BLaER1 treated with 17β-estradiol and CSF1 and Interleukin-3, amounts not matched to agents 10 nM and 100 nM (cell line): ENCODE measurements at regions not wholly inside any gene's neighbourhood (a gene's known extent, or its start where the extent isn't known, plus 50 kb on each side); places are given as distances from the start of the nearest gene placed in this dataset.

Experiments
- H3K27ac ChIP-seq, 11 experiments: shearing (Covaris generic); formaldehyde crosslinking; 2 replicates each; pipeline ENCODE4 v1.8.1; 2022
- H3K27me3 ChIP-seq, 11 experiments: shearing (Covaris generic); formaldehyde crosslinking; 2 replicates each; pipeline ENCODE4 v1.8.1; 2022
- H3K36me3 ChIP-seq, 11 experiments: shearing (Covaris generic); formaldehyde crosslinking; 2 replicates each; pipeline ENCODE4 v1.8.1; 2022
- H3K4me1 ChIP-seq, 10 experiments: shearing (Covaris generic); formaldehyde crosslinking; 2 replicates each; pipeline ENCODE4 v1.8.1; 2022
- H3K4me2 ChIP-seq, 11 experiments: shearing (Covaris generic); formaldehyde crosslinking; 2 replicates each; pipeline ENCODE4 v1.8.1; 2022
- H3K4me3 ChIP-seq, 10 experiments: shearing (Covaris generic); formaldehyde crosslinking; 2 replicates each; pipeline ENCODE4 v1.8.1; 2022
- H3K9ac ChIP-seq, 11 experiments: shearing (Covaris generic); formaldehyde crosslinking; 2 replicates each; pipeline ENCODE4 v1.8.1; 2022
- H3K9me3 ChIP-seq, 11 experiments: shearing (Covaris generic); formaldehyde crosslinking; replicated peaks in 1 of 11; 2 replicates each; pipeline ENCODE4 v1.8.1; 2022
- H4K20me1 ChIP-seq, 11 experiments: shearing (Covaris generic); formaldehyde crosslinking; 2 replicates each; pipeline ENCODE4 v1.8.1; 2022
- Cebpa-rat ChIP-seq, 11 experiments: shearing (Covaris generic); IDR thresholded peaks; 2 replicates each; pipeline ENCODE4 v1.8.1; 2022

GRCh38 chr3:106533093-106533787, 664.4 kb upstream of the CBLB start:
- H3K27me3 ChIP-seq = no peaks in the 10 kb centered on the region
- peak overlapping the region in 5 of 11 experiments; percentile 35 to 72 (median 48); a peak in 10 of 22 replicates for H3K27ac ChIP-seq
- H3K36me3 ChIP-seq = no peaks in the 10 kb centered on the region
- H3K9ac ChIP-seq = peak overlapping the region in 1 of 11 experiments; percentile 17; a peak in 1 of 22 replicates
- H3K4me3 ChIP-seq = no peak overlapping the region
- H3K9me3 ChIP-seq = peaks cover 0 to 28% (median 0%) of the 10 kb centered on the region in 11 experiments; a peak in 11 of 22 replicates
- TF ChIP-seq Cebpa-rat (IDR thresholded peaks at IDR 0.05) = no peak
- peaks cover 0 to 40% (median 5%) of the 10 kb centered on the region in 10 experiments; a peak in 9 of 20 replicates for H3K4me1 ChIP-seq
- no peaks in the 10 kb centered on the region for H4K20me1 ChIP-seq
- H3K4me2 ChIP-seq = peak overlapping the region in 5 of 11 experiments; percentile 25 to 67 (median 55); a peak in 8 of 22 replicates

GRCh38 chr3:106533788-106534160, 665.0 kb upstream of the CBLB start:
- Histone ChIP-seq H4K20me1 (no peaks in the 10 kb centered on the region), H3K9me3 (peaks cover 0 to 29% (median 0%) of the 10 kb centered on the region in 11 experiments; a peak in 11 of 22 replicates), H3K4me2 (peak overlapping the region in 5 of 11 experiments; percentile 25 to 67 (median 55); a peak in 10 of 22 replicates), H3K36me3 (no peaks in the 10 kb centered on the region), H3K9ac (peak overlapping the region in 1 of 11 experiments; percentile 17; a peak in 1 of 22 replicates), H3K4me3 (no peak overlapping the region), H3K27me3 (no peaks in the 10 kb centered on the region), H3K4me1 (peaks cover 0 to 40% (median 5%) of the 10 kb centered on the region in 10 experiments; a peak in 9 of 20 replicates), H3K27ac (peak overlapping the region in 6 of 11 experiments; percentile 35 to 72 (median 48); a peak in 11 of 22 replicates)
- TF ChIP-seq Cebpa-rat (IDR thresholded peaks at IDR 0.05) = no peak

- Histone ChIP-seq H3K27ac (peak overlapping the region in 6 of 11 experiments; percentile 35 to 72 (median 48); a peak in 11 of 22 replicates), H3K9me3 (peaks cover 0 to 29% (median 0%) of the 10 kb centered on the region in 11 experiments; a peak in 11 of 22 replicates), H3K4me1 (peaks cover 0 to 40% (median 5%) of the 10 kb centered on the region in 10 experiments; a peak in 9 of 20 replicates), H3K4me2 (peak overlapping the region in 5 of 11 experiments; percentile 25 to 67 (median 55); a peak in 10 of 22 replicates), H4K20me1 (no peaks in the 10 kb centered on the region), H3K27me3 (no peaks in the 10 kb centered on the region), H3K36me3 (no peaks in the 10 kb centered on the region), H3K4me3 (no peak overlapping the region), H3K9ac (peak overlapping the region in 1 of 11 experiments; percentile 17; a peak in 1 of 22 replicates)
- TF ChIP-seq Cebpa-rat (IDR thresholded peaks at IDR 0.05) = no peak
These were observed 665.4 kb upstream of the CBLB start for GRCh38 chr3:106534206-106534605.

GRCh38 chr3:106540743-106541142, 671.9 kb upstream of the CBLB start:
- H3K9me3 ChIP-seq = peaks cover 5 to 24% (median 8%) of the 10 kb centered on the region in 11 experiments; a peak in 19 of 22 replicates
- no peak overlapping the region for H3K9ac ChIP-seq
- no peak overlapping the region for H3K4me2 ChIP-seq
- H3K27ac ChIP-seq = no peak overlapping the region
- H3K4me3 ChIP-seq = no peak overlapping the region
- no peaks in the 10 kb centered on the region for H4K20me1 ChIP-seq
- no peaks in the 10 kb centered on the region for H3K4me1 ChIP-seq
- TF ChIP-seq Cebpa-rat (IDR thresholded peaks at IDR 0.05) = no peak
- no peaks in the 10 kb centered on the region for H3K36me3 ChIP-seq
- H3K27me3 ChIP-seq = no peaks in the 10 kb centered on the region

GRCh38 chr3:106542101-106542769, 673.4 kb upstream of the CBLB start:
- H3K4me3 ChIP-seq = no peak overlapping the region
- no peaks in the 10 kb centered on the region for H3K4me1 ChIP-seq
- H3K9me3 ChIP-seq = peaks cover 14 to 31% (median 20%) of the 10 kb centered on the region in 11 experiments; a peak in 21 of 22 replicates
- no peak for TF ChIP-seq Cebpa-rat (IDR thresholded peaks at IDR 0.05)
- no peaks in the 10 kb centered on the region for H3K36me3 ChIP-seq
- H3K27ac ChIP-seq = no peak overlapping the region
- no peak overlapping the region for H3K9ac ChIP-seq
- H3K4me2 ChIP-seq = no peak overlapping the region
- no peaks in the 10 kb centered on the region for H3K27me3 ChIP-seq
- no peaks in the 10 kb centered on the region for H4K20me1 ChIP-seq

GRCh38 chr3:106552351-106553043, 683.7 kb upstream of the CBLB start:
- Histone ChIP-seq H4K20me1 (no peaks in the 10 kb centered on the region), H3K4me1 (no peaks in the 10 kb centered on the region), H3K9me3 (peaks cover 5 to 15% (median 11%) of the 10 kb centered on the region in 11 experiments; a peak in 20 of 22 replicates), H3K4me2 (no peak overlapping the region), H3K27me3 (no peaks in the 10 kb centered on the region), H3K27ac (no peak overlapping the region), H3K36me3 (no peaks in the 10 kb centered on the region), H3K9ac (no peak overlapping the region), H3K4me3 (no peak overlapping the region)
- no peak for TF ChIP-seq Cebpa-rat (IDR thresholded peaks at IDR 0.05)

- TF ChIP-seq Cebpa-rat (IDR thresholded peaks at IDR 0.05) = no peak
- H3K27ac ChIP-seq = peak overlapping the region in 7 of 11 experiments; percentile 11 to 84 (median 69); a peak in 11 of 22 replicates
- no peak overlapping the region for H3K4me3 ChIP-seq
- peaks cover 0 to 22% (median 0%) of the 10 kb centered on the region in 10 experiments; a peak in 7 of 20 replicates for H3K4me1 ChIP-seq
- H3K36me3 ChIP-seq = no peaks in the 10 kb centered on the region
- 0 out of 22 replicates have a peak, but pooled peaks cover 0 to 7% (median 0%) of the 10 kb centered on the region in 11 experiments for H3K9me3 ChIP-seq
- no peaks in the 10 kb centered on the region for H3K27me3 ChIP-seq
- peak overlapping the region in 4 of 11 experiments; percentile 1 to 72 (median 32); a peak in 5 of 22 replicates for H3K4me2 ChIP-seq
- H4K20me1 ChIP-seq = no peaks in the 10 kb centered on the region
- H3K9ac ChIP-seq = peak overlapping the region in 3 of 11 experiments; percentile 12 to 56 (median 49); a peak in 4 of 22 replicates
These were observed 691.7 kb upstream of the CBLB start for GRCh38 chr3:106560451-106560966.

GRCh38 chr3:106566277-106566676, 697.5 kb upstream of the CBLB start:
- H3K4me3 ChIP-seq = no peak overlapping the region
- no peak for TF ChIP-seq Cebpa-rat (IDR thresholded peaks at IDR 0.05)

More at GRCh38 chr3:106566277-106566676, 697.5 kb upstream of the CBLB start:
- H3K27ac ChIP-seq = 0 out of 22 replicates have a peak overlapping the region, but pooled peaks of 1 of the 11 experiments have one; percentile 1
- no peak overlapping the region for H3K9ac ChIP-seq
- peaks cover 0 to 9% (median 0%) of the 10 kb centered on the region in 10 experiments; a peak in 5 of 20 replicates for H3K4me1 ChIP-seq
- H3K36me3 ChIP-seq = no peaks in the 10 kb centered on the region
- no peaks in the 10 kb centered on the region for H4K20me1 ChIP-seq
- H3K4me2 ChIP-seq = peak overlapping the region in 1 of 11 experiments; percentile 20; a peak in 1 of 22 replicates
- H3K27me3 ChIP-seq = no peaks in the 10 kb centered on the region
- no peaks in the 10 kb centered on the region for H3K9me3 ChIP-seq
